Naive thymus-derived CD4-positive, alpha-beta T cell (primary cell): ENCODE measurements at regions not wholly inside any gene's neighbourhood (a gene's known extent, or its start where the extent isn't known, plus 50 kb on each side); places are given as distances from the start of the nearest gene placed in this dataset.
A peak's percentile ranks its signal among the peaks of the same experiment; 100 is the strongest.

ENCODE experiments used
- ATAC-seq: fragments of 150-1000 bp; cut with Tn5 transposase; 2 replicates; pipeline ENCODE4 v1.10.0; 2021; ENCODE audit warnings: mild to moderate bottlenecking, moderate library complexity
- CTCF ChIA-PET: fragments of 350-600 bp; sonication (Branson Sonifier 250); formaldehyde crosslinking; loops from one replicate; lab custom pipeline; 2021; ENCODE audit warnings: antibody characterized with exemption; lab: Charles Lee
- POLR2A ChIA-PET: fragments of 350-600 bp; sonication (Branson Sonifier 250); formaldehyde crosslinking; loops from one replicate; lab custom pipeline; 2021; ENCODE audit warnings: antibody characterized with exemption, inconsistent platforms; lab: Charles Lee
- DNase-seq, 9 donors: peaks; one replicate each; pipeline versions ENCODE4 v3.0.0 to v3.0.0-alpha.2; 2020 to 2022; ENCODE audit warnings: mixed read lengths in 1 of 9
- H3K27ac ChIP-seq: one replicate; pipeline ENCODE4 v1.7.0; 2013; ENCODE audit warnings: mild to moderate bottlenecking, low read depth, low read length, moderate library complexity
- H3K27me3 ChIP-seq, 2 donors: one replicate each; pipeline ENCODE4 v1.7.0; 2013; ENCODE audit warnings: low read length in 2 of 2, mild to moderate bottlenecking in 2 of 2, moderate library complexity in 2 of 2; ENCODE audit not compliant: control insufficient read depth in 2 of 2, insufficient read depth in 2 of 2
- H3K36me3 ChIP-seq, 3 experiments: 1 replicate in 2 of 3; 2 replicates in 1 of 3; pipeline ENCODE4 v1.7.0; 2013; ENCODE audit warnings: low read length in 3 of 3, mild to moderate bottlenecking in 3 of 3, moderate library complexity in 1 of 3; ENCODE audit not compliant: insufficient read depth in 3 of 3, control insufficient read depth in 2 of 3
- H3K4me1 ChIP-seq, 2 donors: one replicate each; pipeline ENCODE4 v1.7.0; 2013; ENCODE audit warnings: low read length in 2 of 2, mild to moderate bottlenecking in 2 of 2, moderate library complexity in 1 of 2; ENCODE audit not compliant: control insufficient read depth in 2 of 2, insufficient read depth in 2 of 2
- H3K4me3 ChIP-seq: 2 replicates; pipeline ENCODE4 v1.7.0; 2013; ENCODE audit warnings: mild to moderate bottlenecking, low read length
- H3K9me3 ChIP-seq, 3 experiments: 1 replicate in 2 of 3; 2 replicates in 1 of 3; pipeline ENCODE4 v1.7.0; 2013; ENCODE audit warnings: low read length in 3 of 3; ENCODE audit not compliant: control insufficient read depth in 2 of 3
- H3K27ac Mint-ChIP-seq, 9 donors: one replicate each; pipeline ENCODE4 v1.8.0; 2020 to 2022; ENCODE audit warnings: mixed read lengths in 9 of 9, mild to moderate bottlenecking in 8 of 9, moderate library complexity in 5 of 9, inconsistent platforms in 2 of 9
- H3K27me3 Mint-ChIP-seq, 5 donors: one replicate each; pipeline ENCODE4 v1.8.0; 2021 to 2022; ENCODE audit warnings: mixed read lengths in 5 of 5, mild to moderate bottlenecking in 1 of 5
- H3K36me3 Mint-ChIP-seq, 5 donors: one replicate each; pipeline ENCODE4 v1.8.0; 2020 to 2022; ENCODE audit warnings: mixed read lengths in 5 of 5, mild to moderate bottlenecking in 3 of 5, inconsistent platforms in 1 of 5
- H3K4me1 Mint-ChIP-seq, 7 donors: one replicate each; pipeline ENCODE4 v1.8.0; 2020 to 2022; ENCODE audit warnings: mixed read lengths in 7 of 7, mild to moderate bottlenecking in 3 of 7, inconsistent platforms in 1 of 7
- H3K4me3 Mint-ChIP-seq, 10 donors: one replicate each; pipeline ENCODE4 v1.8.0; 2020 to 2022; ENCODE audit warnings: mild to moderate bottlenecking in 10 of 10, mixed read lengths in 10 of 10, moderate library complexity in 6 of 10, inconsistent platforms in 2 of 10
- H3K9me3 Mint-ChIP-seq, 11 donors: one replicate each; pipeline ENCODE4 v1.8.0; 2020 to 2022; ENCODE audit warnings: mixed read lengths in 11 of 11, mild to moderate bottlenecking in 4 of 11, inconsistent platforms in 1 of 11, moderate library complexity in 1 of 11
- intact Hi-C, 2 donors: fragments of 100-400 bp; cut with micrococcal nuclease; formaldehyde crosslinking; loops; one replicate each; pipeline ENCODE4 v1.15.1; 2023

GRCh38 chr2:3126911-3127621 lies 250.6 kb downstream of the EIPR1 start:
- peak; percentile 53 for ATAC-seq
- peak in 3 of 9 donors; percentile 7 to 18 (median 14) for DNase-seq
- intact Hi-C loops: no loop called here
- Mint-ChIP-seq H3K27me3 (peaks cover 0 to 15% (median 3%) of the 10 kb centered on the region in 5 donors), H3K27ac (peak overlapping the region in 8 of 9 donors; percentile 36 to 85 (median 62)), H3K36me3 (peaks cover 0 to 5% (median 0%) of the 10 kb centered on the region in 5 donors), H3K4me3 (peak overlapping the region in 9 of 10 donors; percentile 40 to 72 (median 52)), H3K9me3 (peaks cover 0 to 2% (median 0%) of the 10 kb centered on the region in 11 donors), H3K4me1 (peaks cover 0 to 5% (median 0%) of the 10 kb centered on the region in 7 donors)
- Histone ChIP-seq H3K4me1 (no peaks in the 10 kb centered on the region), H3K36me3 (no peaks in the 10 kb centered on the region), H3K27me3 (no peaks in the 10 kb centered on the region), H3K4me3 (no peak overlapping the region), H3K9me3 (no peaks in the 10 kb centered on the region), H3K27ac (no peak overlapping the region)
- CTCF ChIA-PET: no interaction called here
- POLR2A ChIA-PET: no interaction called here

GRCh38 chr2:3126171-3126910 lies 251.3 kb downstream of the EIPR1 start:
- Histone ChIP-seq H3K27ac (no peak overlapping the region), H3K9me3 (no peaks in the 10 kb centered on the region), H3K36me3 (no peaks in the 10 kb centered on the region), H3K4me1 (no peaks in the 10 kb centered on the region), H3K4me3 (no peak overlapping the region), H3K27me3 (no peaks in the 10 kb centered on the region)
- peaks cover 0 to 2% (median 0%) of the 10 kb centered on the region in 11 donors for H3K9me3 Mint-ChIP-seq
- peak; percentile 15 for ATAC-seq
- ChIA-PET POLR2A (no interaction called here), CTCF (no interaction called here)
- intact Hi-C loops: no loop called here
- peaks cover 0 to 12% (median 3%) of the 10 kb centered on the region in 5 donors for H3K27me3 Mint-ChIP-seq
- peaks cover 0 to 5% (median 0%) of the 10 kb centered on the region in 5 donors for H3K36me3 Mint-ChIP-seq
- no peak for DNase-seq
- H3K4me1 Mint-ChIP-seq: peaks cover 0 to 5% (median 0%) of the 10 kb centered on the region in 7 donors
- H3K27ac Mint-ChIP-seq: peak overlapping the region in 1 of 9 donors; percentile 72
- no peak overlapping the region for H3K4me3 Mint-ChIP-seq

DNA sequence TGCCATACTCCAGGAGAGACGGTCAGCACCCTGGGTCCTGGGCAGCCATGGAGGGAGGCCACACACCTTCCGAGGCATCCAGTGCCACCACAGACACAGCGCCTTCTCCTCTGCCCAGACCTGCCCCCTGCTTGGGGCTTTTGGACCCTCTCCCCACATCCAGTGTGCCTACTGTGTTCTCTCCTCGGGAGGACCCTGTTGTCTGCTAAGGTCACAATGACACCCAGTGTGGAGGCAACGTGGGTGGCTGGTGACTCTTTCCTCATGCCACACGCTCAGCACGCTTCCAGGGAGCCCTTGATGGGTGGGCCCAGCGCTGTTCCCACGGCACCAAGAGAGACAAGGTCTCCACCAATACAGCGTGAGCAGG lies 251.9 kb downstream of the EIPR1 start:
- intact Hi-C loops: no loop called here
- POLR2A ChIA-PET: no interaction called here
- H3K9me3 Mint-ChIP-seq: peaks cover 0 to 2% (median 0%) of the 10 kb centered on the region in 11 donors

DNA sequence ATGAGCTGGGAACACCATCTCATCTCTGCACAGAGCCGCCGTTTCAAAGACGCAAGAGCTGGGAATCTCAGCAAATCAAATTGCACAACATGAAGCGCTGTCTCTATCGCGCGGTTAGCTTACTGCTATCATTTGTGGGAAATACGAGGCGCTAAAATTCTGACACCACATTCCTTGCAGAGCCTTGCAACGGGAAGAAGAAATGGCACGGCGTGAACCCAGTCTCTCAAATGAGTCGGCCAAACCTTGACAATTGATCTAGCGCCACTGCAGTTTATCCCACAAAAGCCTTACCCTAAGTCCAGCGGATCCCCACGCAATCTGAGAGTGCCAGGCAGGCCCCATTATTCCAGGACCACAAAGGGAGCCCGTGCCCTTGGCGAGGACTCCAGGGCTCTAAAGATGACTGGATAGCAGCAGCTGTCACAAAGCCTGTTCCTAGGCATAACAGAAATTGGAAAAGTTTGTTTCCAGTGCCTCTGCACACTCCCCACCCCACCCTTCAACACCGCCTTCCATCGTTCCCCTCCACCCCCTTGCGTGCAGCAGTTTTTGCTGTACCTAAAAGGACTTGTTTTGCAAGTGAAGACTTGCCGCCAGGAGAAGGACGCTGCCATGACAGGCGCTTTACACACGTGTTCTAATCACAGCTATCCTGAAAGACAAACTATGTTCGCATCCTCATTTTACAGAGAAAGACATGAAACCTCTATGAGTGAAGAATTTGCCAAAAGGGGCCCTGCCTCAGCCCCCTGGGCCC lies 252.4 kb downstream of the EIPR1 start:
- Mint-ChIP-seq H3K36me3 (peaks cover 0 to 1% (median 0%) of the 10 kb centered on the region in 5 donors), H3K27me3 (peaks cover 0 to under 1% (median 0%) of the 10 kb centered on the region in 5 donors), H3K4me1 (peaks cover 0 to 5% (median 0%) of the 10 kb centered on the region in 7 donors), H3K9me3 (peaks cover 0 to 2% (median 0%) of the 10 kb centered on the region in 11 donors), H3K27ac (no peak overlapping the region), H3K4me3 (no peak overlapping the region)
- Histone ChIP-seq H3K4me3 (no peak overlapping the region), H3K27ac (no peak overlapping the region), H3K4me1 (no peaks in the 10 kb centered on the region), H3K27me3 (no peaks in the 10 kb centered on the region), H3K9me3 (no peaks in the 10 kb centered on the region), H3K36me3 (no peaks in the 10 kb centered on the region)
- no peak for DNase-seq
- ChIA-PET POLR2A (no interaction called here), CTCF (no interaction called here)
- intact Hi-C loops: no loop called here
- ATAC-seq: no peak

More for the DNA sequence above, 251.9 kb downstream of the EIPR1 start:
- Histone ChIP-seq H3K4me3 (no peak overlapping the region), H3K9me3 (no peaks in the 10 kb centered on the region), H3K4me1 (no peaks in the 10 kb centered on the region), H3K27ac (no peak overlapping the region), H3K27me3 (no peaks in the 10 kb centered on the region), H3K36me3 (no peaks in the 10 kb centered on the region)
- H3K36me3 Mint-ChIP-seq: peaks cover 0 to 5% (median 0%) of the 10 kb centered on the region in 5 donors
- peak; percentile 14 for ATAC-seq
- peaks cover 0 to 5% (median 0%) of the 10 kb centered on the region in 7 donors for H3K4me1 Mint-ChIP-seq
- peaks cover 0 to 7% (median 1%) of the 10 kb centered on the region in 5 donors for H3K27me3 Mint-ChIP-seq
- CTCF ChIA-PET: no interaction called here
- H3K27ac Mint-ChIP-seq: no peak overlapping the region
- no peak for DNase-seq
- H3K4me3 Mint-ChIP-seq: no peak overlapping the region

DNA sequence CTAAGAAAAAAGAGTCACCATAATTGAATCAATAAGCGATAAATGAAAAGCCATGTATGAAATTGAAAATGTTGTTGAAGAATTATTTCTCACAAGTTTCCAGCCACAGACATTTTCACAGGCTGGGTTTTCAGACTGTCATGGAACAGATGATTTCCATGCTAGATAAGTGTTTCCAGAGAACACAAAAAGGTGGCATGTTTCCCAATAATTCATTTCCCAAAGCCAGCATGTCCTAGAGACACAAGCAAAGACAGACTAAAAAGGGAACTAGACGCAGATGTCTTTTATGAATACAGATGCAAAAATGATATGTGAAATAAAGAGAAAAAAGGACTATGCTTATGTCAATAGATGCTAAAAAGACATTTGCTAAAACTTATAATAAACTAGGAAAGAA lies 255.1 kb downstream of the EIPR1 start:
- ATAC-seq (no peak), DNase-seq (no peak)
- Mint-ChIP-seq H3K4me1 (peaks cover 0 to 5% (median 0%) of the 10 kb centered on the region in 7 donors), H3K27ac (no peak overlapping the region), H3K4me3 (no peak overlapping the region), H3K9me3 (peaks cover 0 to 4% (median 0%) of the 10 kb centered on the region in 11 donors), H3K36me3 (peaks cover 0 to 6% (median 0%) of the 10 kb centered on the region in 5 donors), H3K27me3 (no peaks in the 10 kb centered on the region)
- Histone ChIP-seq H3K27ac (no peak overlapping the region), H3K4me3 (no peak overlapping the region), H3K4me1 (no peaks in the 10 kb centered on the region), H3K9me3 (no peaks in the 10 kb centered on the region), H3K27me3 (no peaks in the 10 kb centered on the region), H3K36me3 (no peaks in the 10 kb centered on the region)
- POLR2A ChIA-PET: no interaction called here
- CTCF ChIA-PET: no interaction called here
- intact Hi-C loops: no loop called here

- Mint-ChIP-seq H3K27me3 (no peaks in the 10 kb centered on the region), H3K4me3 (no peak overlapping the region), H3K9me3 (peaks cover 0 to 4% (median 0%) of the 10 kb centered on the region in 11 donors), H3K36me3 (peaks cover 0 to 6% (median 3%) of the 10 kb centered on the region in 5 donors), H3K4me1 (no peaks in the 10 kb centered on the region), H3K27ac (no peak overlapping the region)
- no peaks in the 10 kb centered on the region for H3K36me3 ChIP-seq
- no peaks in the 10 kb centered on the region for H3K9me3 ChIP-seq
- no peak overlapping the region for H3K4me3 ChIP-seq
- ATAC-seq: no peak
- ChIA-PET POLR2A (no interaction called here), CTCF (no interaction called here)
- no peaks in the 10 kb centered on the region for H3K27me3 ChIP-seq
- H3K4me1 ChIP-seq: no peaks in the 10 kb centered on the region
- DNase-seq: no peak
- intact Hi-C loops: no loop called here
- H3K27ac ChIP-seq: no peak overlapping the region
Observed at GRCh38 chr2:3121601-3122000, 256.0 kb downstream of the EIPR1 start.
